Endothelial cell of umbilical vein (primary cell): ENCODE measurements at regions not wholly inside any gene's neighbourhood (a gene's known extent, or its start where the extent isn't known, plus 50 kb on each side); places are given as distances from the start of the nearest gene placed in this dataset.

ENCODE experiments used
- BruUV-seq: library from RNA; stranded (reverse); fragments of 400-500 nt; replicated peaks from 2 replicates; lab custom pipeline; 2021; lab: Mats Ljungman, UMichigan
- CTCF ChIA-PET: fragments of 300-600, 350-600 bp; sonication (Branson Sonifier 250); formaldehyde crosslinking; loops from one replicate; lab custom pipeline; 2021; ENCODE audit warnings: antibody characterized with exemption, inconsistent platforms; lab: Charles Lee
- POLR2A ChIA-PET: fragments of 300-600, 350-600 bp; sonication (Branson Sonifier 250); formaldehyde crosslinking; loops from one replicate; lab custom pipeline; 2021; ENCODE audit warnings: antibody characterized with exemption, inconsistent platforms; lab: Charles Lee
- DNase-seq: peaks from one replicate; pipeline ENCODE4 v3.0.0-alpha.2; 2011; ENCODE audit warnings: low read depth, low spot score
- FAIRE-seq: peaks from 2 replicates; lab custom pipeline; 2011; peaks lifted over from hg19 to GRCh38; lab: Jason Lieb, UNC
- H2AFZ ChIP-seq: 2 replicates; pipeline ENCODE4 v1.6.0; 2012; ENCODE audit warnings: low read depth, low read length, control low read depth, inconsistent platforms
- H3K27ac ChIP-seq: 2 replicates; pipeline ENCODE4 v1.5.1; 2011; ENCODE audit warnings: low read depth, mild to moderate bottlenecking, control low read depth, low read length, moderate library complexity; ENCODE audit not compliant: insufficient read depth
- H3K27me3 ChIP-seq, 2 experiments: 2 replicates each; pipeline versions ENCODE4 v1.6.0 to v1.6.1; 2011; ENCODE audit warnings: low read length in 2 of 2, mixed read lengths in 1 of 2; ENCODE audit not compliant: control insufficient read depth in 2 of 2, insufficient read depth in 2 of 2
- H3K36me3 ChIP-seq, 2 experiments: 2 replicates in 1 of 2; 3 replicates in 1 of 2; pipeline ENCODE4 v1.5.1; 2011; ENCODE audit warnings: low read length in 2 of 2, mild to moderate bottlenecking in 1 of 2, moderate library complexity in 1 of 2; ENCODE audit not compliant: control insufficient read depth in 2 of 2, insufficient read depth in 2 of 2; ENCODE audit errors: extremely low read depth in 1 of 2
- H3K4me1 ChIP-seq: 3 replicates; pipeline ENCODE4 v1.5.1; 2011; ENCODE audit warnings: mild to moderate bottlenecking, low read length; ENCODE audit not compliant: control insufficient read depth, insufficient read depth; ENCODE audit errors: extremely low read depth
- H3K4me2 ChIP-seq: 2 replicates; pipeline ENCODE4 v1.6.1; 2011; ENCODE audit warnings: low read length, control low read depth, mixed read lengths; ENCODE audit not compliant: insufficient read depth
- H3K4me3 ChIP-seq, 3 experiments: fragments of 200-600 bp in 1 of 3; sonication (generic), shearing (Covaris generic) in 1 of 3; replicated peaks in 1 of 3; 2 replicates each; pipeline ENCODE4 v1.5.1; 2011 to 2016; ENCODE audit warnings: control low read depth in 3 of 3, low read length in 3 of 3, mild to moderate bottlenecking in 2 of 3, inconsistent platforms in 1 of 3, low read depth in 1 of 3, moderate library complexity in 1 of 3; ENCODE audit not compliant: insufficient read depth in 1 of 3
- H3K79me2 ChIP-seq: 2 replicates; pipeline ENCODE4 v1.6.0; 2012; ENCODE audit warnings: low read length, inconsistent platforms; ENCODE audit not compliant: control insufficient read depth, insufficient read depth
- H3K9ac ChIP-seq: replicated peaks from 2 replicates; pipeline ENCODE3; 2011; ENCODE audit warnings: low read length, control low read depth; ENCODE audit not compliant: insufficient read depth; ENCODE audit errors: extremely low read depth
- H3K9me1 ChIP-seq: replicated peaks from 3 replicates; pipeline ENCODE4 v1.6.0; 2011; ENCODE audit warnings: mild to moderate bottlenecking, low read length; ENCODE audit not compliant: control insufficient read depth, insufficient read depth; ENCODE audit errors: extremely low read depth
- H3K9me3 ChIP-seq: replicated peaks from 2 replicates; pipeline ENCODE4 v1.5.1; 2012; ENCODE audit warnings: low read length, inconsistent platforms; ENCODE audit not compliant: control insufficient read depth, insufficient read depth
- H4K20me1 ChIP-seq: replicated peaks from 2 replicates; pipeline ENCODE3; 2011; ENCODE audit warnings: mild to moderate bottlenecking, low read length; ENCODE audit not compliant: control insufficient read depth, insufficient read depth; ENCODE audit errors: extremely low read depth
- EZH2 ChIP-seq: IDR thresholded peaks from 2 replicates; pipeline ENCODE4 v1.6.1; 2012; ENCODE audit warnings: borderline replicate concordance, low read depth, mild to moderate bottlenecking, moderate library complexity, low read length, inconsistent platforms; ENCODE audit not compliant: severe bottlenecking
- FOS ChIP-seq: IDR thresholded peaks from 2 replicates; pipeline ENCODE4 v1.6.1; 2011; ENCODE audit warnings: mild to moderate bottlenecking, low read length, moderate library complexity, borderline replicate concordance; ENCODE audit not compliant: insufficient read depth
- GATA2 ChIP-seq: IDR thresholded peaks from 2 replicates; pipeline ENCODE4 v1.7.0; 2011; ENCODE audit warnings: low read depth, mild to moderate bottlenecking, moderate library complexity, mixed read lengths, low read length; ENCODE audit not compliant: insufficient read length, insufficient read depth
- JUN ChIP-seq: IDR thresholded peaks from 2 replicates; pipeline ENCODE4 v1.6.1; 2011; ENCODE audit warnings: borderline replicate concordance, low read depth; ENCODE audit not compliant: insufficient read length, insufficient read depth
- MYC ChIP-seq: IDR thresholded peaks from one replicate; pipeline ENCODE4 v1.6.1; 2011; ENCODE audit warnings: mild to moderate bottlenecking, low read depth, low read length
- POLR2A ChIP-seq: IDR thresholded peaks from 2 replicates; pipeline ENCODE4 v1.6.1; 2012; ENCODE audit warnings: low read depth, mild to moderate bottlenecking, control low read depth, low read length
- POLR2AphosphoS5 ChIP-seq: IDR thresholded peaks from 2 replicates; pipeline ENCODE4 v1.6.1; 2012; ENCODE audit warnings: low read depth, mild to moderate bottlenecking, control low read depth, low read length, moderate library complexity; ENCODE audit not compliant: insufficient read depth
- dilution Hi-C: fragments of 300-500 bp; cut with MboI; formaldehyde crosslinking; loops from one replicate; pipeline ENCODE4 v1.15.0; 2019; ENCODE audit warnings: low sequenced_read_pairs; ENCODE audit not compliant: extremely low pct_ligation_motif_present
- intact Hi-C: fragments of 100-400 bp; cut with micrococcal nuclease; formaldehyde crosslinking; loops from one replicate; pipeline ENCODE4 v1.10.0; 2022
- TF ChIP-seq, protein P1 (sequence below), 2 donors: IDR thresholded peaks; 1 replicate in 1 of 2; 2 replicates in 1 of 2; pipeline ENCODE4 v1.5.1; 2011; ENCODE audit warnings: low read length in 2 of 2, mild to moderate bottlenecking in 2 of 2, moderate library complexity in 2 of 2, control low read depth in 1 of 2, inconsistent platforms in 1 of 2, low read depth in 1 of 2; ENCODE audit not compliant: insufficient read depth in 1 of 2; ENCODE audit errors: extremely low read depth in 1 of 2
- TF ChIP-seq, protein P2 (sequence below): IDR thresholded peaks from 2 replicates; pipeline ENCODE4 v1.6.1; 2011; ENCODE audit not compliant: insufficient read depth, insufficient read length

DNA sequence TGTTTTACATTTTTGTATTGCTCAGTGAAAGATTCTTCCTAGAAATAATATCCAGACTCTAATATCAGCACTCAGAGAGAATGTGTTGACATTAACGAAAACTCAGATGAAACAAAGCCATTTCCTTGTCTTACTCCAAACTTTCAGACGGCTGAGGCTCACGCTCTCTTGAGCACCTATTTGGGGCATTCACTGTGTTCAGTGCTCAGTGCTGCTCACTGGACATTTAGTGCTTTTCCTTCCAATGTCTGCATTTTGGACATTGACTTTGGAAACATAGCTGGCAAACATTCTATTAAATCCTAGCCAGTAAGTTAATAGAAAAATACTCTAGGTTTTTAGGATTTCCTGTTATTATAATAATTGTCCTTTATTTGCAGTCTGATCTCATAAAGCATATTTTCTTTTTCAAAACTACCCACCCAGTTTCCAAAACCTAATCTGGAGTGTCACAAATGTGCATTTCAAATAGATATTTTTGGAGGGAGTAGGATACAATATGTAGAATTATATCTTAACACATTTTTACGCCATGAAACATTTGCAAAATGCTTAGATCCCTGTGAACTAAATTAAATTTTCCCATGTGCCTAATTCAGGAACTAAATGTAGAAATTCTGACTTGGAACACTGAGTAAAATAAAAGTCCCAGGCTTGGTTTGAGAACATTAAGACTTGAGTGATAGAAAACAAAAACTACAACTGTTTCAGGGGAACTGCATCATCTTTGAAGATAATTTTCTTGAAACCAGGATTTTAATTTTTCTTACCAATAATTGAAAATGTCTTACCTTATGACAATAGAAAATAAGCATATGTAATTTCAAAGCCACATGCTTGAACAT lies 91.7 kb upstream of the B3GAT2 start:
- no peaks in the 10 kb centered on the region for H3K9me1 ChIP-seq
- no peaks in the 10 kb centered on the region for H3K4me1 ChIP-seq
- DNase-seq (no peak), FAIRE-seq (no peak)
- H3K27me3 ChIP-seq = no peaks in the 10 kb centered on the region
- ChIA-PET POLR2A (no interaction called here), CTCF (no interaction called here)
- no peak overlapping the region for H3K4me3 ChIP-seq
- no peak overlapping the region for H3K4me2 ChIP-seq
- dilution Hi-C loops = no loop called here
- no peak overlapping the region for H2AFZ ChIP-seq
- intact Hi-C loops = no loop called here
- TF ChIP-seq FOS = no peak
- TF ChIP-seq, protein P1, sequence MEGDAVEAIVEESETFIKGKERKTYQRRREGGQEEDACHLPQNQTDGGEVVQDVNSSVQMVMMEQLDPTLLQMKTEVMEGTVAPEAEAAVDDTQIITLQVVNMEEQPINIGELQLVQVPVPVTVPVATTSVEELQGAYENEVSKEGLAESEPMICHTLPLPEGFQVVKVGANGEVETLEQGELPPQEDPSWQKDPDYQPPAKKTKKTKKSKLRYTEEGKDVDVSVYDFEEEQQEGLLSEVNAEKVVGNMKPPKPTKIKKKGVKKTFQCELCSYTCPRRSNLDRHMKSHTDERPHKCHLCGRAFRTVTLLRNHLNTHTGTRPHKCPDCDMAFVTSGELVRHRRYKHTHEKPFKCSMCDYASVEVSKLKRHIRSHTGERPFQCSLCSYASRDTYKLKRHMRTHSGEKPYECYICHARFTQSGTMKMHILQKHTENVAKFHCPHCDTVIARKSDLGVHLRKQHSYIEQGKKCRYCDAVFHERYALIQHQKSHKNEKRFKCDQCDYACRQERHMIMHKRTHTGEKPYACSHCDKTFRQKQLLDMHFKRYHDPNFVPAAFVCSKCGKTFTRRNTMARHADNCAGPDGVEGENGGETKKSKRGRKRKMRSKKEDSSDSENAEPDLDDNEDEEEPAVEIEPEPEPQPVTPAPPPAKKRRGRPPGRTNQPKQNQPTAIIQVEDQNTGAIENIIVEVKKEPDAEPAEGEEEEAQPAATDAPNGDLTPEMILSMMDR (IDR thresholded peaks at IDR 0.05; ENCODE audit: extremely low read depth in 1 of 2, insufficient read depth in 1 of 2, low read depth in 1 of 2, low read length in 2 of 2) = no peak
- H4K20me1 ChIP-seq = no peaks in the 10 kb centered on the region
- BruUV-seq = no TSS peak
- no peak overlapping the region for H3K27ac ChIP-seq
- H3K79me2 ChIP-seq = no peaks in the 10 kb centered on the region
- no peaks in the 10 kb centered on the region for H3K9me3 ChIP-seq
- H3K36me3 ChIP-seq = no peaks in the 10 kb centered on the region
- H3K9ac ChIP-seq = no peak overlapping the region

DNA sequence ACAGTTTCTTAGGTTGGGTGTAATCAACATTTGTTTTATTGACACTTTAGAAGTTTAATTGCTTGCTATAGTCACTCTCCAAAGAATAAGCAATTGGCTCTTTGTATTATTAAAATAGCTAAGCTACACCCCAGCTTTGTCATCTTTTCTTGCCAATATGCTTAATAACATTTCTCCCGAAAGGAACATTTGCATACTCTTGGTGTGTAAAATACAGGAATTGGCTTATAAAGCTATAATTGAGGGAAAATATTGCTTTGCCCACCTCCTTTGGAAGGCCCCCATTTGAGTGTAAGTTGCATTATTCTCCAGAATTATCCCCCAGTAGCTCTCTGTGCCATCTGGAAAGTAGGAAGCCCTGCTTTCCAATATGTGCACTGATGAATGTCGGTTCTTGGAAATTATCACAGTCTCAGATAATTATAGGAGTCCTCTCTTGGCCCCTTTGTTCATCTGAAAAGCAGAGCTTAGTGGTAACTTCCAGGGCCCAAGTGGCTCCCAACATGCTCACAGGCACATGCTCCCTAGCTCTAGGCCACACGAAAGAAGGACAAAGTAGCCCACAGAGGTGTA lies 92.4 kb upstream of the B3GAT2 start:
- Histone ChIP-seq H3K9ac (no peak overlapping the region), H3K4me2 (no peak overlapping the region), H3K27me3 (no peaks in the 10 kb centered on the region), H3K27ac (no peak overlapping the region), H2AFZ (no peak overlapping the region), H3K4me1 (no peaks in the 10 kb centered on the region), H3K4me3 (no peak overlapping the region), H3K9me1 (no peaks in the 10 kb centered on the region), H3K79me2 (no peaks in the 10 kb centered on the region), H3K9me3 (no peaks in the 10 kb centered on the region), H3K36me3 (no peaks in the 10 kb centered on the region), H4K20me1 (no peaks in the 10 kb centered on the region)
- dilution Hi-C loops = no loop called here
- intact Hi-C loops = no loop called here
- FAIRE-seq (no peak), DNase-seq (no peak)
- CTCF ChIA-PET = no interaction called here
- BruUV-seq = no TSS peak
- TF ChIP-seq MYC (no peak), JUN (no peak), EZH2 (no peak), FOS (no peak), GATA2 (no peak), POLR2A (no peak), POLR2AphosphoS5 (no peak)
- TF ChIP-seq, protein P2, sequence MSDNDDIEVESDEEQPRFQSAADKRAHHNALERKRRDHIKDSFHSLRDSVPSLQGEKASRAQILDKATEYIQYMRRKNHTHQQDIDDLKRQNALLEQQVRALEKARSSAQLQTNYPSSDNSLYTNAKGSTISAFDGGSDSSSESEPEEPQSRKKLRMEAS = no peak
- TF ChIP-seq, protein P1 (IDR thresholded peaks at IDR 0.05; ENCODE audit: extremely low read depth in 1 of 2, insufficient read depth in 1 of 2, low read depth in 1 of 2, low read length in 2 of 2) = no peak
- POLR2A ChIA-PET = no interaction called here
